ENCODE measurements at regions not wholly inside any gene's neighbourhood (a gene's known extent, or its start where the extent isn't known, plus 50 kb on each side); places are given as distances from the start of the nearest gene placed in this dataset.

DNA sequence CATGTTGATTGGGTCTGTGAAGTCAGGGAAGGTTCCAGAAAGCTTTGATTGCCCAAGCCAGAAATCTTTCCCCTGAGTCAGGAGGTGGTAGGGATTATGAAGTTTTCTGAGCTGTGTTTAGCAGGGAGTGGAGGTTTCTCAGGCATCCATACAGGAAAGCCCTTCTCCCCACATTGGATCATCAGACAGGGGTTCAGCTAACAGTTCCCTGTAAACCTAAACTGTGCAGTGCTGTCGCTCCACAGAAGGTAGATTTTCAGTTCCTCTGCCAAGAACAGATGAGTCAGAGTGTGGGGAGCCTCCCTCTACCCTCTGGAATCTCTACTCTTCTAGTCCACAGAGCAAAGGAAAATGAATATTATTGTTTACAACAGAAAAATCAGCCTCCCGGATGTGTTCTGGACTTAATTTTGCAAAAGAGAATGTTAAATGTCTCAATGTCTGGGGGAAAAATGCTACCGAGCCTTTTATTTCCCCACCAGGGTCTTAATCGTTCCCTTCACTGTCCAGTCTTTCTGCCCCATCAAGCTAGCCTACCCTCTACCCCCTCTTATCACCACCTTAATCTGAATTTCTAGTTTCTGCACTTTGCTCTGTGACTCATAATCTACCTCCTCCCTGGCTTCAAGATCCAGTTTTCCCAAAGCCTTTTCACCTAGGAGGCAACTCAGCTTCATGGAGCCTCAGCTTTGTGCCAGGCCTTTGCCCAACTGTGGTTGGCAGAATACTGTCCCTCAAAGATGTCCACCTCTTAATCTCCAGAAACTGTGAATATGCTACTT, 355.6 kb downstream of the PRDM2 start:
- H3K4me3 ChIP-seq (ENCODE audit: insufficient read depth, low read depth, low read length, poor library complexity, severe bottlenecking), result no peak overlapping the region
- H3K36me3 ChIP-seq (ENCODE audit: control insufficient read depth, insufficient read depth, low read length), result no peaks in the 10 kb centered on the region
- no peaks in the 10 kb centered on the region for H3K9me3 ChIP-seq (ENCODE audit: control insufficient read depth, low read length)
- H3K27ac ChIP-seq (ENCODE audit: insufficient read depth, low read length, poor library complexity, severe bottlenecking), result no peak overlapping the region
- no peak for DNase-seq
- H3K27me3 ChIP-seq (replicated peaks; ENCODE audit: control insufficient read depth, insufficient read depth, low read length, poor library complexity, severe bottlenecking), result no peaks in the 10 kb centered on the region
- H3K4me1 ChIP-seq (ENCODE audit: control insufficient read depth, insufficient read depth, low read length, poor library complexity, severe bottlenecking), result no peaks in the 10 kb centered on the region

DNA sequence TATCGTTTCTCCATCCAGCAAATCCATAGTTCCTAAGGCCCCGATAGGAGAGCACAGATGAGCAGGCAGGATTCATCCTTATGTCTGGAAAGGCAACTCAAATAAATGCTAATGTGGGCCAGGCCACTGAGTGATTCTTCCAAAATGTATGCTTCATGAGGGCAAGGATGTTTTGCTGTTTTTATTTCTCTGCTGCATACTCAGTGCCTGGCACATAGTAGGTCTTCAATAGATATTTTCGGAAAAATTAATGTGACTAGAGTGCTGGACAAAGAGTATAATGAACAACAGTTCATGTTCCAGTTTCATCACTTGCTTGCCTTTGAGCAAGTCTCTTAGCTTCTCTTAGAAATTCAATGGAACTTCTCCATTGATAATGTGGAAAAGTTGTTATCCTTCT, 357.7 kb downstream of the PRDM2 start:
- Histone ChIP-seq H3K36me3 (ENCODE audit: control insufficient read depth, insufficient read depth, low read length) (no peaks in the 10 kb centered on the region), H3K9me3 (ENCODE audit: control insufficient read depth, low read length) (no peaks in the 10 kb centered on the region)

DNA sequence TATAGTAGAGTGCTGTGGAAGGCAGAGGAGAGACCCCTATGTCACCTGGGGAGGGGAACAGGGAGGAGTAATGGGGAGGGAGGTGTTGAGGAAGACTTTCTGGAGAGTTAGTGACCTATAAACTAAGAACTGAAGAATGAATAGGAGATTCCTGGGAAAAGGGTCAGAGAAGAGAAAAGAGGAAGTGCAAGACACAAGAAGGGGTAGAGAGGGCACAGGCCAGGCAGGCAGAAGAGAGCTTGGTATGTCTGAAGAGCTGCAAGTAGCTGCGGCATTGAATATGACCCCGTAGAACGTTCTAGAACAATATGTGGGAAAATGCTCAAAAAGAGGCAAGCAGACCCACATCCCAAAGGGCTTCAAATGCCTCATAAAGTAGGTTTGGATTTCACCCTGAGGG, 361.2 kb downstream of the PRDM2 start:
- Histone ChIP-seq H3K4me1 (ENCODE audit: control insufficient read depth, insufficient read depth, low read length, poor library complexity, severe bottlenecking) (no peaks in the 10 kb centered on the region), H3K27ac (ENCODE audit: insufficient read depth, low read length, poor library complexity, severe bottlenecking) (no peak overlapping the region), H3K36me3 (ENCODE audit: control insufficient read depth, insufficient read depth, low read length) (no peaks in the 10 kb centered on the region), H3K27me3 (replicated peaks; ENCODE audit: control insufficient read depth, insufficient read depth, low read length, poor library complexity, severe bottlenecking) (no peaks in the 10 kb centered on the region), H3K9me3 (ENCODE audit: control insufficient read depth, low read length) (no peaks in the 10 kb centered on the region), H3K4me3 (ENCODE audit: insufficient read depth, low read depth, low read length, poor library complexity, severe bottlenecking) (no peak overlapping the region)
- DNase-seq, result no peak

More for the DNA sequence above, 357.7 kb downstream of the PRDM2 start:
- Histone ChIP-seq H3K27ac (ENCODE audit: insufficient read depth, low read length, poor library complexity, severe bottlenecking) (no peak overlapping the region), H3K4me1 (ENCODE audit: control insufficient read depth, insufficient read depth, low read length, poor library complexity, severe bottlenecking) (no peaks in the 10 kb centered on the region), H3K27me3 (replicated peaks; ENCODE audit: control insufficient read depth, insufficient read depth, low read length, poor library complexity, severe bottlenecking) (no peaks in the 10 kb centered on the region), H3K4me3 (ENCODE audit: insufficient read depth, low read depth, low read length, poor library complexity, severe bottlenecking) (no peak overlapping the region)
- DNase-seq, result no peak

DNA sequence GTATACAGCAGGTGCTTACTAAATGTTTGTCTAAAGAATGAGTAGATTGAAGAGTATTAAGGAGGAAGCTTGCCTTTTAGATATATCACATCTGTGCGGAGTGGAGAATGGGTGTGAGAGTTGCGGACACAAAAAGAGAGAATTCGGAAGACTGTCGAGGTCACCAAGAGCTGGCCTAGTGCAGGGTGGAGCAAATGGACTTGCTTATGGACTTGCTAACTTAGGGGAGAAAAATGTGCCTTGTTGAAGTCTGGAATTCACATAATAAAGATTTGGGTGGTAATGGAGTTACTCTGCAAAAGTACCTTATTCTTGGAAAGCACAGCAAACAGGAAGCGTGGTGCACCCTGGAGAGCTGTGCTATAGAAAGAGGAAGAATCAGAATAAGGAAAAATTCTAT, 361.7 kb downstream of the PRDM2 start:
- no peaks in the 10 kb centered on the region for H3K9me3 ChIP-seq (ENCODE audit: control insufficient read depth, low read length)
- no peak overlapping the region for H3K27ac ChIP-seq (ENCODE audit: insufficient read depth, low read length, poor library complexity, severe bottlenecking)
- no peaks in the 10 kb centered on the region for H3K4me1 ChIP-seq (ENCODE audit: control insufficient read depth, insufficient read depth, low read length, poor library complexity, severe bottlenecking)
- no peaks in the 10 kb centered on the region for H3K36me3 ChIP-seq (ENCODE audit: control insufficient read depth, insufficient read depth, low read length)
- no peaks in the 10 kb centered on the region for H3K27me3 ChIP-seq (replicated peaks; ENCODE audit: control insufficient read depth, insufficient read depth, low read length, poor library complexity, severe bottlenecking)
- no peak overlapping the region for H3K4me3 ChIP-seq (ENCODE audit: insufficient read depth, low read depth, low read length, poor library complexity, severe bottlenecking)
- no peak for DNase-seq

DNA sequence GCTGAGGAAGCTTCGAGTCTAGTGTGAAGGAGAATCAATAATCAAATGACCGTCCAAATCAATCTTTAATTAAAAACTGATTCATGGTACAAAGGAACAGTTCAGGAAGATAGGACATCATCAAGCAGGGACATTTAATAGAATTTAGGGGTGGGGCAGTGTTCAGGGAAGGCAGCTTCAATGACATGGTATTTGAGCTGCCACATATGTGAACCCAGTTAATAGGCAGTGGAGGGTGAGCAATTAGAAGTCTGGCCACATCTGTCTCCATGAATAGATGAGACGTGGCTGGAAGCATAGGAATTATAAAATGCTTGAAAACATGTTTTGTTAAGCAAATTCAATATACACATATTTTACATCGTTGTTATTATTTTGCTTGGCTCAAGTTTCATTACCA, 362.7 kb downstream of the PRDM2 start:
- Histone ChIP-seq H3K9me3 (ENCODE audit: control insufficient read depth, low read length) (no peaks in the 10 kb centered on the region), H3K36me3 (ENCODE audit: control insufficient read depth, insufficient read depth, low read length) (no peaks in the 10 kb centered on the region), H3K27me3 (replicated peaks; ENCODE audit: control insufficient read depth, insufficient read depth, low read length, poor library complexity, severe bottlenecking) (no peaks in the 10 kb centered on the region), H3K27ac (ENCODE audit: insufficient read depth, low read length, poor library complexity, severe bottlenecking) (no peak overlapping the region), H3K4me1 (ENCODE audit: control insufficient read depth, insufficient read depth, low read length, poor library complexity, severe bottlenecking) (no peaks in the 10 kb centered on the region), H3K4me3 (ENCODE audit: insufficient read depth, low read depth, low read length, poor library complexity, severe bottlenecking) (no peak overlapping the region)
- no peak for DNase-seq

DNA sequence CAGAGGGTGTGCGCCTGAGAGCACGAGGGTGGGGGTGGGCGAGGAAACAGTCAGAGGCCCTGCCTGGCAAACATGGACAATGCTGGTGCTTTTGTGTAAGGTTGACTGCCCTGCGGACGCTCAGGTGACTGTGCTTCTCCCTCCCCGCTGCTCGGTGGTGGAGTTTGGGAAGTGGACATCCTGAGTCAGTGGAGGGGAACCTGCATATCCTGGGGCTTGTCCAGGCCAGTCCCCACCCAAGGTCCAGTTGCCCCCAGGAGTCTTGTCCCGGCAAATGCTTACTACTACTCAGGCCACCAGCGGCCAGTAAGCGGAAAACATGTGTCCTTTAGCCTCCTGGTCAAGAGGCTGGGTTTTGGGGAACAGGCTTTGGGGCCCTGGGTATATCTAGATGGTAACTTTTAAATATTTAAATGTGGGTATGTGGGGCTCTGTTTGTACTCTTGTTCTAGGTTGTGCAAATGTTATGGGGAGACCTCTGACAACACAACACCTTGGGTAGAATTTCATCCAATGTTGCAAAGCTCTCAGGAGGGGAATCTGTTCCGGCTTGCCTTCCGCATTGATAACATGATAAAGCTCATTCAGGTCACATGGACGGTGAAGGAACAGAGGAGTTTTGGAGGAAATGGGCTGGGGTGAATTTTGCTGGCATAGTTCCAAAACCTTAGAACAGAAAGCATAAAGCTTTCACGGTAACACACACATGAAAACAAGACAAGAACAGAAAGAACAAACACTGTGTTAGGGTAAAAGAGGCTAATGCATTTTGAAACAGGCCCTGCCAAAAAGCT, 364.9 kb downstream of the PRDM2 start:
- Histone ChIP-seq H3K4me3 (ENCODE audit: insufficient read depth, low read depth, low read length, poor library complexity, severe bottlenecking) (no peak overlapping the region), H3K9me3 (ENCODE audit: control insufficient read depth, low read length) (no peaks in the 10 kb centered on the region), H3K36me3 (ENCODE audit: control insufficient read depth, insufficient read depth, low read length) (no peaks in the 10 kb centered on the region), H3K4me1 (ENCODE audit: control insufficient read depth, insufficient read depth, low read length, poor library complexity, severe bottlenecking) (no peaks in the 10 kb centered on the region), H3K27me3 (replicated peaks; ENCODE audit: control insufficient read depth, insufficient read depth, low read length, poor library complexity, severe bottlenecking) (no peaks in the 10 kb centered on the region), H3K27ac (ENCODE audit: insufficient read depth, low read length, poor library complexity, severe bottlenecking) (no peak overlapping the region)
- DNase-seq, result no peak

DNA sequence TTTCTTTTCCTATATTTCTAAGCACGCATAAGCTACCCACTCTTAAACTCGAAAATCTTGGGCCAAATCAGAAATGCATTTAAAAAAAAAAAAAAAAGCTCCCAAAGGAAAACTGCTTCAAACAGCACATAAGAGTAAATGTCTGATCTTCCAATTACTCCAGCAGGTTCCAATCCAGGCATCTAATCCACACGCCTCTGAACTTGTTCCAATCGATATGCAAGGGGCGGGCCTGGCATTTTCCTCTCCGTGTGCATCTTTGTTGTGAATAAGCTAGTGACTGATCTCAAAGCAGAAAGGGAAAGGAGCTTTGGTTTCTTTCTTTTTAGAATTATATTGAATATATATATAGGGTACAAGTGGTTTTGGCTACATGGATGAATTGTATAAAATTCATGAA, 365.5 kb downstream of the PRDM2 start:
- Histone ChIP-seq H3K27ac (ENCODE audit: insufficient read depth, low read length, poor library complexity, severe bottlenecking) (no peak overlapping the region), H3K4me1 (ENCODE audit: control insufficient read depth, insufficient read depth, low read length, poor library complexity, severe bottlenecking) (no peaks in the 10 kb centered on the region), H3K4me3 (ENCODE audit: insufficient read depth, low read depth, low read length, poor library complexity, severe bottlenecking) (no peak overlapping the region), H3K27me3 (replicated peaks; ENCODE audit: control insufficient read depth, insufficient read depth, low read length, poor library complexity, severe bottlenecking) (no peaks in the 10 kb centered on the region), H3K9me3 (ENCODE audit: control insufficient read depth, low read length) (no peaks in the 10 kb centered on the region), H3K36me3 (ENCODE audit: control insufficient read depth, insufficient read depth, low read length) (no peaks in the 10 kb centered on the region)
- no peak for DNase-seq

DNA sequence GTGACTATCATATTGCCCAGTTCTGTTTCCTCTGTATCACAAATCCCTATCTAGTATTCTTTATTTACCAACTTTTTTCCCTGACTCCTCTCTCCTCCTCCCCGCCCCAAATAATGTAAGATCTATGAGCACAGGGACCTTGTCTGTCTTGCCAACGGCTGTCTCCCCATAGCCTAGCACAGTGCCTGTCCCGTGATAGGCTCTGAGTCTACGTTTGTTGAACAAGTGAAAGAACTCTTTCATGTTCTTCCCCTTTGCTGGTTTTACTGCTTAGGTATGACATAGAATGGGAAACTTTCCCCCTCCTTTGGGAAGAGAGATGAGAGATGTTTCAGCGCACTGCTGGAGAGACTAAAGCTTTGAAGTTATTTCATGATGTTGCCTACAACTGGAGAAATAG, 367.0 kb downstream of the PRDM2 start:
- Histone ChIP-seq H3K4me3 (ENCODE audit: insufficient read depth, low read depth, low read length, poor library complexity, severe bottlenecking) (no peak overlapping the region), H3K27me3 (replicated peaks; ENCODE audit: control insufficient read depth, insufficient read depth, low read length, poor library complexity, severe bottlenecking) (no peaks in the 10 kb centered on the region), H3K9me3 (ENCODE audit: control insufficient read depth, low read length) (no peaks in the 10 kb centered on the region), H3K36me3 (ENCODE audit: control insufficient read depth, insufficient read depth, low read length) (no peaks in the 10 kb centered on the region), H3K4me1 (ENCODE audit: control insufficient read depth, insufficient read depth, low read length, poor library complexity, severe bottlenecking) (no peaks in the 10 kb centered on the region), H3K27ac (ENCODE audit: insufficient read depth, low read length, poor library complexity, severe bottlenecking) (no peak overlapping the region)
- DNase-seq, result no peak

DNA sequence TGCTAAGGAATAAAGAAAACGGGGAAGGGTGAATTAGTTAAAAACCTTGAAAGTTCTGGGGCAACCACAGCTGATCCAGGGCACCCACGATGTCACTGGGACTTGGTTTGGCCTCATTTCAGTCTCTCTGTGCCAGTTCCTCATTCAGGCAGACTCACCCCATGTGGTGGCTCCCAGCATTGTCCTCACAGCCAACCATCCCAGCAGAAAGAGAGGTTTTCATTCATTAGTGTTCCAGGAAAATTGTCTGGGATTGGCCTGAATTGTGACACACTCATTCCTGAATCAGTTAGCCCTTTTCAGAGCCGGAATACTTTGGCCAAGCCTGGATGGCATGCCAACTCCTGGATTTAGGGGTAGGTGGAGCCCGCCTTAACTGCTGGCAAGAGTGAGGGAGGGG, 367.7 kb downstream of the PRDM2 start:
- Histone ChIP-seq H3K27me3 (replicated peaks; ENCODE audit: control insufficient read depth, insufficient read depth, low read length, poor library complexity, severe bottlenecking) (no peaks in the 10 kb centered on the region), H3K27ac (ENCODE audit: insufficient read depth, low read length, poor library complexity, severe bottlenecking) (no peak overlapping the region), H3K4me1 (ENCODE audit: control insufficient read depth, insufficient read depth, low read length, poor library complexity, severe bottlenecking) (no peaks in the 10 kb centered on the region), H3K9me3 (ENCODE audit: control insufficient read depth, low read length) (no peaks in the 10 kb centered on the region), H3K4me3 (ENCODE audit: insufficient read depth, low read depth, low read length, poor library complexity, severe bottlenecking) (no peak overlapping the region), H3K36me3 (ENCODE audit: control insufficient read depth, insufficient read depth, low read length) (no peaks in the 10 kb centered on the region)
- DNase-seq, result no peak

DNA sequence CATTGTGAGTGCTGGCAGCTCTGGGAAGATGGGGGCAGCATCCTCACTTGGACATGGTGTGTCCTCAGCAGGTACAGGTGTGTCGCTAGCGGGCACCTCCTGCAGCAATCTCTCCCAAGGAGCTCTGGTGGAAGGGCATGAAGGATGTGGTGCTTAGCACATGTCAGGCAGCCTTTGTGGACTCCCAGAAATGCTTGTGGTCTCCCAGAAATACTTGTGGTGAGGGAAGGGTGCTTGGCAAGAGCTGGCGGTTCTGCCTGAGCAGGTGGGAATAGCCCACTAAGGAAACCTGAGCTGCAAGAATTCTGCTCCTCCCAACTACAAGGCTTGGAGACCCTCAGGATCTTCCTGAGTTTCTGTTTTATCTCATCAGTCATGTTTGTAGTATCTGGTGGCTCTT, 371.6 kb downstream of the PRDM2 start:
- Histone ChIP-seq H3K9me3 (ENCODE audit: control insufficient read depth, low read length) (no peaks in the 10 kb centered on the region), H3K4me3 (ENCODE audit: insufficient read depth, low read depth, low read length, poor library complexity, severe bottlenecking) (no peak overlapping the region), H3K4me1 (ENCODE audit: control insufficient read depth, insufficient read depth, low read length, poor library complexity, severe bottlenecking) (no peaks in the 10 kb centered on the region), H3K27me3 (replicated peaks; ENCODE audit: control insufficient read depth, insufficient read depth, low read length, poor library complexity, severe bottlenecking) (no peaks in the 10 kb centered on the region), H3K36me3 (ENCODE audit: control insufficient read depth, insufficient read depth, low read length) (no peaks in the 10 kb centered on the region), H3K27ac (ENCODE audit: insufficient read depth, low read length, poor library complexity, severe bottlenecking) (no peak overlapping the region)
- DNase-seq, result no peak
